K562 (cell line): ENCODE measurements at regions not wholly inside any gene's neighbourhood (a gene's known extent, or its start where the extent isn't known, plus 50 kb on each side); places are given as distances from the start of the nearest gene placed in this dataset.
"Not testable (repeated sequence)": the region's sequence is repeated elsewhere in the genome, so short reads cannot be mapped to it uniquely, and the experiment has no call there.

ENCODE experiments used
- ATAC-seq: fragments of 200-7000 bp; cut with Tn5 transposase; 3 replicates; pipeline ENCODE4 v1.9.1; 2020; ENCODE audit warnings: moderate library complexity
- BruUV-seq: library from RNA; stranded (reverse); fragments of 400-500 nt; replicated peaks from 2 replicates; lab custom pipeline; 2021; lab: Mats Ljungman, UMichigan
- CTCF ChIA-PET: fragments of 300-600 bp; formaldehyde crosslinking; extraction: SDS; loops from one replicate; lab custom pipeline; 2021; ENCODE audit warnings: low intra/inter-chr PET ratio; lab: Yijun Ruan, JAX
- POLR2A ChIA-PET: fragments of 300-600, 350-650 bp; sonication (Branson Sonifier 250); formaldehyde crosslinking; extraction: SDS; loops from one replicate; lab custom pipeline; 2021; ENCODE audit warnings: antibody characterized with exemption, inconsistent platforms; lab: Yijun Ruan, JAX
- DNase-seq, 4 experiments: peaks; one replicate each; pipeline versions ENCODE4 v3.0.0 to v3.0.0-alpha.2; 2011 to 2018; ENCODE audit warnings: low spot score in 3 of 4, mixed read lengths in 3 of 4; ENCODE audit errors: extremely low read depth in 1 of 4
- FAIRE-seq: peaks from 2 replicates; lab custom pipeline; 2011; peaks lifted over from hg19 to GRCh38; lab: Jason Lieb, UNC
- H2AFZ ChIP-seq: 2 replicates; pipeline ENCODE4 v1.6.0; 2011; ENCODE audit warnings: low read depth, low read length, control low read depth, inconsistent platforms
- H3K27ac ChIP-seq: fragments of 200-600 bp; 3 replicates; pipeline ENCODE4 v1.8.0; 2011; ENCODE audit warnings: low read depth, mild to moderate bottlenecking, control low read depth, inconsistent platforms, low read length, moderate library complexity, mixed read lengths; ENCODE audit errors: extremely low read depth
- H3K27me3 ChIP-seq, 2 experiments: fragments of 300-600 bp in 1 of 2; 2 replicates in 1 of 2; 3 replicates in 1 of 2; pipeline versions ENCODE4 v1.6.0 to v1.8.0; 2011; ENCODE audit warnings: inconsistent platforms in 2 of 2, low read length in 2 of 2, mild to moderate bottlenecking in 1 of 2, mixed read lengths in 1 of 2, moderate library complexity in 1 of 2; ENCODE audit not compliant: control insufficient read depth in 2 of 2, insufficient read depth in 2 of 2
- H3K36me3 ChIP-seq: fragments of 300-600 bp; 3 replicates; pipeline ENCODE4 v1.8.0; 2011; ENCODE audit warnings: mild to moderate bottlenecking, low read length, inconsistent platforms; ENCODE audit not compliant: control insufficient read depth, insufficient read depth
- H3K4me1 ChIP-seq, 2 experiments: fragments of 200-600 bp in 1 of 2; replicated peaks in 1 of 2; 2 replicates in 1 of 2; 3 replicates in 1 of 2; pipeline versions ENCODE4 v1.5.1 to v1.8.0; 2011; ENCODE audit warnings: inconsistent platforms in 2 of 2, low read length in 2 of 2, mild to moderate bottlenecking in 1 of 2, mixed read lengths in 1 of 2, moderate library complexity in 1 of 2; ENCODE audit not compliant: control insufficient read depth in 2 of 2, insufficient read depth in 2 of 2
- H3K4me2 ChIP-seq: 2 replicates; pipeline ENCODE4 v1.6.1; 2011; ENCODE audit warnings: low read length, control low read depth, inconsistent platforms, mixed read lengths; ENCODE audit not compliant: insufficient read depth
- H3K4me3 ChIP-seq: fragments of 200-600 bp; sonication (generic), shearing (Covaris generic); 2 replicates; pipeline ENCODE4 v1.5.1; 2016; ENCODE audit warnings: control low read depth, inconsistent platforms
- H3K79me2 ChIP-seq: fragments of 200-600 bp; 3 replicates; pipeline ENCODE4 v1.8.0; 2011; ENCODE audit warnings: low read length, inconsistent platforms; ENCODE audit not compliant: control insufficient read depth, insufficient read depth
- H3K9ac ChIP-seq, 2 experiments: 2 replicates each; pipeline versions ENCODE4 v1.6.0 to v1.6.1; 2011; ENCODE audit warnings: low read depth in 2 of 2, low read length in 2 of 2, control low read depth in 1 of 2, inconsistent platforms in 1 of 2, mild to moderate bottlenecking in 1 of 2, mixed read lengths in 1 of 2; ENCODE audit not compliant: insufficient read depth in 1 of 2
- H3K9me1 ChIP-seq: one replicate; pipeline ENCODE4 v1.6.0; 2011; ENCODE audit warnings: inconsistent platforms, mild to moderate bottlenecking, low read length, moderate library complexity; ENCODE audit not compliant: control insufficient read depth, insufficient read depth
- H3K9me3 ChIP-seq: replicated peaks from 2 replicates; pipeline ENCODE4 v1.5.1; 2011; ENCODE audit warnings: low read depth, low read length, inconsistent platforms; ENCODE audit not compliant: control insufficient read depth, insufficient read depth
- H4K20me1 ChIP-seq: replicated peaks from 2 replicates; pipeline ENCODE4 v1.6.1; 2011; ENCODE audit warnings: low read length, inconsistent platforms, mixed read lengths; ENCODE audit not compliant: control insufficient read depth, insufficient read depth
- DACH1 ChIP-seq: fragments of 450-650 bp; IDR thresholded peaks from 2 replicates; pipeline ENCODE4 v1.6.1; 2018; ENCODE audit not compliant: partially characterized antibody
- EZH2 ChIP-seq: IDR thresholded peaks from 2 replicates; pipeline ENCODE4 v1.6.1; 2012; ENCODE audit warnings: low read depth, mild to moderate bottlenecking, inconsistent platforms, low read length, borderline replicate concordance
- MXI1 ChIP-seq: IDR thresholded peaks from 2 replicates; pipeline ENCODE4 v1.6.1; 2011; ENCODE audit warnings: low read depth, mild to moderate bottlenecking, improper control_type of control experiment, low read length
- NFATC3 ChIP-seq: fragments of 450-650 bp; IDR thresholded peaks from 2 replicates; pipeline ENCODE4 v1.6.1; 2017; ENCODE audit warnings: mild to moderate bottlenecking
- PRMT5 ChIP-seq: sonication (generic); formaldehyde crosslinking; IDR thresholded peaks from 2 replicates; pipeline ENCODE4 v1.5.0; 2020; ENCODE audit warnings: missing genetic modification reagents
- TBP ChIP-seq: optimal IDR thresholded peaks from 2 replicates; pipeline ENCODE3; 2011; ENCODE audit warnings: low read depth, low read length, improper control_type of control experiment
- ZNF282 ChIP-seq: sonication (generic); formaldehyde crosslinking; IDR thresholded peaks from 2 replicates; pipeline ENCODE4 v1.8.1; 2023; ENCODE audit warnings: missing genetic modification reagents
- WGBS: fragments of 100-300 bp; shearing (Covaris generic); methylation state at CpG from one replicate; pipeline ENCODE4 v1.1.6; 2016; ENCODE audit warnings: low coverage, mixed read lengths; ENCODE audit not compliant: insufficient coverage; ENCODE audit errors: missing lambda C conversion rate; 5-methylcytosine and 5-hydroxymethylcytosine counted together
- in situ Hi-C: fragments of 300-500 bp; cut with MboI; formaldehyde crosslinking; loops from 4 replicates; pipeline ENCODE4 v1.15.0; 2018; ENCODE audit warnings: inconsistent platforms, mixed read lengths
- intact Hi-C: fragments of 100-400 bp; cut with micrococcal nuclease; formaldehyde crosslinking; loops from 2 replicates; pipeline ENCODE4 v1.14.2; 2022

DNA sequence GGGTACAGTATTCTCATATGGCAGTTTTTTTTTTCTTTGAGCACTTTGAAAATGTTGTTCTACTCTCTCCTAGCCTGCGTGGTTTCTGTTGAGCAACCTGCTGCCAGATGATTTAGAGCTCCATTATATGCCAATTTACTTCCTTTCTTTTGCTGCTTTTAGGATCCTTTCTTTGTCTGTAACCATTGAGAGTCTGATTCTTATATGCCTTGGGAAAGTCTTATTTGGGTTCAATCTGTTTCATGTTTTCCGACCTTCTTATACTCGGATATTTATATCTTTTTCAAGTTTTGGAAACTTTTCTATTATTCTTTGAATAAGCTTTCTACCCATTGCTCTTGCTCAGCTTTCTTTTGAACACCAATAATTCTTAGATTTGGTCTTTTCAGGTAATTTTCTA, 138.1 kb upstream of the RAG2 start:
- ChIA-PET CTCF (no interaction called here), POLR2A (interaction anchor here (0.6 to 1.0 kb wide), 3 partner anchors 15 to 89 kb away, joined by 3 read pairs; no protein-coding TSS in a partner anchor)
- intact Hi-C loops (no loop called here), in situ Hi-C loops (no loop called here)
- no peak overlapping the region for H2AFZ ChIP-seq
- 0% methylated on average over 3 of the region's 3 CpGs for WGBS
- H4K20me1 ChIP-seq = no peaks in the 10 kb centered on the region
- no peaks in the 10 kb centered on the region for H3K9me3 ChIP-seq
- no peaks in the 10 kb centered on the region for H3K36me3 ChIP-seq
- FAIRE-seq (no peak), ATAC-seq (no peak), DNase-seq (no peak)
- no peak overlapping the region for H3K4me3 ChIP-seq
- no peak overlapping the region for H3K27ac ChIP-seq
- H3K27me3 ChIP-seq = no peaks in the 10 kb centered on the region
- no peaks in the 10 kb centered on the region for H3K4me1 ChIP-seq
- TF ChIP-seq EZH2 (no peak), MXI1 (no peak), ZNF282 (CRISPR knock-in tag) (no peak), TBP (no peak), NFATC3 (no peak), PRMT5 (CRISPR knock-in tag) (no peak), DACH1 (no peak)
- H3K4me2 ChIP-seq = no peak overlapping the region
- no peaks in the 10 kb centered on the region for H3K9me1 ChIP-seq
- BruUV-seq = no TSS peak
- H3K9ac ChIP-seq = no peak overlapping the region
- H3K79me2 ChIP-seq = no peaks in the 10 kb centered on the region

DNA sequence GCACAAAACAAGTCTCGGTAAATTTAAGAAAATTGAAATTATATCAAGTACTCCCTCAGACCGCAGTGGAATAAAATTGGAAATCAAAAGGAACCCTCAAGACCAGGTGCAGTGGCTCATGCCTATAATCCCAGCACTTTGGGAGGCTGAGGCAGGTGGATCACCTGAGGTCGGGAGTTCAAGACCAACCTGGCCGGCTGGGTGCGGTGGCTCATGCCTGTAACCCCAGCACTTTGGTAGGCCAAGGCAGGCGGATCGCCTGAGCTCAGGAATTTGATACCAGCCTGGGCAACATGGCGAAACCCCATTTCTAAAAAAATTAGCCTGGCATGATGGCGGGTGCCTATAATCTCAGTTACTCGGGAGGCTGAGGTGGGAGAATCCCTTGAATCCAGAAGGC, 135.7 kb upstream of the RAG2 start:
- H3K9me1 ChIP-seq, H3K9me3 ChIP-seq, H3K4me3 ChIP-seq, H3K79me2 ChIP-seq, H2AFZ ChIP-seq, H3K4me1 ChIP-seq, POLR2A ChIA-PET, H3K9ac ChIP-seq, H3K27me3 ChIP-seq, BruUV-seq, FAIRE-seq, in situ Hi-C loops, H3K36me3 ChIP-seq, H3K27ac ChIP-seq, DNase-seq, intact Hi-C loops, H4K20me1 ChIP-seq, H3K4me2 ChIP-seq, CTCF ChIA-PET, ATAC-seq: not testable (repeated sequence)
- 2% methylated on average over 6 of the region's 10 CpGs for WGBS
